Colonic mucosa (tissue), 4 donors: ENCODE measurements at regions not wholly inside any gene's neighbourhood (a gene's known extent, or its start where the extent isn't known, plus 50 kb on each side); places are given as distances from the start of the nearest gene placed in this dataset.

ENCODE experiments used
- DNase-seq: peaks from one replicate; pipeline ENCODE4 v3.0.0-alpha.2; 2020
- H3K27ac ChIP-seq: fragments of 200-600 bp; one replicate; pipeline ENCODE4 v1.8.0; 2021
- H3K27me3 ChIP-seq: fragments of 200-600 bp; one replicate; pipeline ENCODE4 v1.8.0; 2021
- H3K36me3 ChIP-seq: fragments of 200-600 bp; one replicate; pipeline ENCODE4 v1.8.0; 2021
- H3K4me1 ChIP-seq: fragments of 200-600 bp; one replicate; pipeline ENCODE4 v1.8.0; 2021; ENCODE audit warnings: mild to moderate bottlenecking
- H3K4me3 ChIP-seq: fragments of 200-600 bp; one replicate; pipeline ENCODE4 v1.8.0; 2021
- H3K9ac ChIP-seq, 2 donors: one replicate each; pipeline ENCODE4 v1.7.0; 2013; ENCODE audit warnings: control low read depth in 2 of 2, low read depth in 2 of 2, low read length in 2 of 2
- H3K9me3 ChIP-seq: fragments of 200-600 bp; one replicate; pipeline ENCODE4 v1.8.0; 2021
- intact Hi-C: fragments of 100-400 bp; cut with DNase I; formaldehyde crosslinking; loops from one replicate; pipeline ENCODE4 v1.14.1; 2022
- TF ChIP-seq, protein P1 (sequence below): fragments of 200-600 bp; IDR thresholded peaks from one replicate; pipeline ENCODE4 v1.8.0; 2022; ENCODE audit warnings: antibody characterized with exemption, mild to moderate bottlenecking
- donor health status: healthy.
- donor health status: DM: no; HTN: no; CAD: no.
- donor health status: DM: no; HTN: no; CAD: no.

DNA sequence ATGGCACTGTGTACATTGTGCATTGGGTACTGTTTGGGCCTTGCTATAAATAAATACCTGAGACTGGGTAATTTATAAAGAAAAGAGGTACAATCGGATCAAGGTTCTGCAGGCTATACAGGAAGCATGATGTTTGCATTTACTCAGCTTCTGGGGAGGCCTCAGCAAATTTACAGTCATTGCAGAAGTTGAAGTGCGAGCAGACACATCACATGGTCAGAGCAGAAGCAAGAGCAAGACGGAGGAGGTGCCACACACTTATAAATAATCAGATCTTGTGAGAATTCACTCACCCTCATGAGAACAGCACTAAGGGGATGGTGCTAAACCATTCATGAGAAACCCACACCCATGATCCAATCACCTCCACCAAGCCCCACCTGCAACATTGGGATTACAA, 505.0 kb downstream of the ARAP2 start:
- Histone ChIP-seq H3K27me3 (no peaks in the 10 kb centered on the region), H3K4me3 (no peak overlapping the region), H3K36me3 (no peaks in the 10 kb centered on the region), H3K4me1 (no peaks in the 10 kb centered on the region), H3K27ac (no peak overlapping the region), H3K9me3 (no peaks in the 10 kb centered on the region), H3K9ac (no peak overlapping the region)
- no peak for DNase-seq
- TF ChIP-seq, protein P1, sequence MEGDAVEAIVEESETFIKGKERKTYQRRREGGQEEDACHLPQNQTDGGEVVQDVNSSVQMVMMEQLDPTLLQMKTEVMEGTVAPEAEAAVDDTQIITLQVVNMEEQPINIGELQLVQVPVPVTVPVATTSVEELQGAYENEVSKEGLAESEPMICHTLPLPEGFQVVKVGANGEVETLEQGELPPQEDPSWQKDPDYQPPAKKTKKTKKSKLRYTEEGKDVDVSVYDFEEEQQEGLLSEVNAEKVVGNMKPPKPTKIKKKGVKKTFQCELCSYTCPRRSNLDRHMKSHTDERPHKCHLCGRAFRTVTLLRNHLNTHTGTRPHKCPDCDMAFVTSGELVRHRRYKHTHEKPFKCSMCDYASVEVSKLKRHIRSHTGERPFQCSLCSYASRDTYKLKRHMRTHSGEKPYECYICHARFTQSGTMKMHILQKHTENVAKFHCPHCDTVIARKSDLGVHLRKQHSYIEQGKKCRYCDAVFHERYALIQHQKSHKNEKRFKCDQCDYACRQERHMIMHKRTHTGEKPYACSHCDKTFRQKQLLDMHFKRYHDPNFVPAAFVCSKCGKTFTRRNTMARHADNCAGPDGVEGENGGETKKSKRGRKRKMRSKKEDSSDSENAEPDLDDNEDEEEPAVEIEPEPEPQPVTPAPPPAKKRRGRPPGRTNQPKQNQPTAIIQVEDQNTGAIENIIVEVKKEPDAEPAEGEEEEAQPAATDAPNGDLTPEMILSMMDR = no peak
- intact Hi-C loops = no loop called here

DNA sequence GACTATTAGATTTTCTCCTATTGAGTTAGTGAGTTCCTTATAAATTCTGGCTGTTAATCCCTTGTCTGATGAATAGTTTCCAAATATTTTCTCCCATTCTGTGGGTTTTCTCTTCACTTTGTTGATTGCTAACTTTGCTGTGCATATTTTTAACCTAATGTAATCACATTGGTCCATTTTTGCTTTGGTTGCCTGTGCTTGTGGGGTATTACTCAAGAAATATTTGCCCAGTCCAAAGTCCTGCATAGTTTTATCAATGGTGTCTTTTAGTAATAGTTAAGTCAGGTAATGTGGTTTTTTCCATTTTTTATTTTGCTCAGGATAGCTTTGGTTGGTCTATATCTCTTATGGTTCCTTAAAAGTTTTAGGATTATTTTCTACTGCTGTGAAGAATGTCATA, 490.3 kb downstream of the ARAP2 start:
- no peaks in the 10 kb centered on the region for H3K27me3 ChIP-seq
- H3K4me3 ChIP-seq = no peak overlapping the region
- no peak overlapping the region for H3K27ac ChIP-seq
- H3K36me3 ChIP-seq = no peaks in the 10 kb centered on the region
- no peaks in the 10 kb centered on the region for H3K4me1 ChIP-seq
- no peak overlapping the region for H3K9ac ChIP-seq
- intact Hi-C loops = no loop called here
- TF ChIP-seq, protein P1 = no peak
- no peak for DNase-seq
- no peaks in the 10 kb centered on the region for H3K9me3 ChIP-seq

DNA sequence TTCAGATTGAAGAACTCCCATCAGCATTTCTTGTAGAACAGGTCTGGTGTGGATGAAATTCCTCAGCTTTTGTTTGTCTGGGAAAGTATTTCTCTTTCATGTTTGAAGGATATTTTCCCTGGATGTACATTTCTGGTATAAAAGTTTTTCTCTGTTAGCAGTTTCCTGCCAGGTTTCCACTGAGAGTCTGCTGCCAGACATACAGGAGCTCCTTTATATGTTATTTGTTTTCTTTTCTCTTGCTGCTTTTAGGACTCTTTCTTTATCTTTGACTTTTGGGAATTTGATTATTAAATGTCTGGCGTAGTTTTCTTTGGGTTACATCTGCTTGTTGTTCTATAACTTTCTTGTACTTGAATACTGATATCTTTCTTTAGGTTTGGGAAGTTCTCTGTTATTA, 486.5 kb downstream of the ARAP2 start:
- no peaks in the 10 kb centered on the region for H3K27me3 ChIP-seq
- intact Hi-C loops = no loop called here
- H3K36me3 ChIP-seq = no peaks in the 10 kb centered on the region
- H3K27ac ChIP-seq = no peak overlapping the region
- H3K4me3 ChIP-seq = no peak overlapping the region
- H3K9ac ChIP-seq = no peak overlapping the region
- H3K4me1 ChIP-seq = no peaks in the 10 kb centered on the region
- no peaks in the 10 kb centered on the region for H3K9me3 ChIP-seq
- no peak for DNase-seq
- TF ChIP-seq, protein P1 = no peak

DNA sequence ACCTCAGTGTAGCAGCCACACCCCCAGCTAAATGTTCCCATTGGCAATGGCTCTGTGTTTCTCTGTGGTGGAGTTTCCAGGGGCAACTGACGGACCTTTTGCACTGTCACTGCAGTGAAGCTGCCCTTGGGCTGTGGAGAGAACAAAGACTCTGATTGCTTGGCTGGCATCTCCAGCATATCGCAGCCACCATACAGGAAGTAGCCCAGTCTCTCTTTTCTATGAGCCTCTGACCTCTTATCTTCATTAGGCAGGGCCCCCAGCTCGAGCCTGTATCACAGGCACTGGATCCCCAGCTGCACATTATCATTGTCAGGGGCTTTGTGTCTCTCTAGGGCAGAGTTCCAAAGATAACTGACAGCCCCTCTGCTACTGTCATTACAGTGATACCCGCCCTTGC, 483.5 kb downstream of the ARAP2 start:
- H3K9ac ChIP-seq = no peak overlapping the region
- H3K9me3 ChIP-seq = no peaks in the 10 kb centered on the region
- no peak overlapping the region for H3K4me3 ChIP-seq
- no peaks in the 10 kb centered on the region for H3K27me3 ChIP-seq
- intact Hi-C loops = no loop called here
- DNase-seq = no peak
- TF ChIP-seq, protein P1 = no peak
- H3K27ac ChIP-seq = no peak overlapping the region
- H3K36me3 ChIP-seq = no peaks in the 10 kb centered on the region
- no peaks in the 10 kb centered on the region for H3K4me1 ChIP-seq

DNA sequence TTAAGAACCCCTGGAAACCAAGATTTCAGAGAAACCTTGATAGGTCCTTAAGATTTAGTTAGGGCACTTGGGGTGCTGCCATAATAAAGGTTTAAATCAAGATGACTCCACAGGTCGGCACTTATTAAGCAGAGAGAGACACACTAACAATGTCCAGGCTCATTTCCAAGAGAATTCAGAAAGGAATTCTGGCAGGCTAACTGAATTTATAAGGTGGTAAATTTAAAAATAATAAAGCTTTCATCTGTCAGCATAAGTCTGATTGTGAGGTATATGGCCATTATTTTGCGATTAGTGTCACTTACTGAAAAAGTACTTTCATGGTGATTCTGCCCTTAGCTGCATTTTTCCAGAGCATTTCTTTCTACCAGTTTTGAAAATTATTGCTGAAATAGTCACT, 472.7 kb downstream of the ARAP2 start:
- Histone ChIP-seq H3K4me1 (no peaks in the 10 kb centered on the region), H3K9ac (no peak overlapping the region), H3K27me3 (no peaks in the 10 kb centered on the region), H3K36me3 (no peaks in the 10 kb centered on the region), H3K27ac (no peak overlapping the region), H3K9me3 (no peaks in the 10 kb centered on the region), H3K4me3 (no peak overlapping the region)
- TF ChIP-seq, protein P1 = no peak
- intact Hi-C loops = no loop called here
- no peak for DNase-seq

DNA sequence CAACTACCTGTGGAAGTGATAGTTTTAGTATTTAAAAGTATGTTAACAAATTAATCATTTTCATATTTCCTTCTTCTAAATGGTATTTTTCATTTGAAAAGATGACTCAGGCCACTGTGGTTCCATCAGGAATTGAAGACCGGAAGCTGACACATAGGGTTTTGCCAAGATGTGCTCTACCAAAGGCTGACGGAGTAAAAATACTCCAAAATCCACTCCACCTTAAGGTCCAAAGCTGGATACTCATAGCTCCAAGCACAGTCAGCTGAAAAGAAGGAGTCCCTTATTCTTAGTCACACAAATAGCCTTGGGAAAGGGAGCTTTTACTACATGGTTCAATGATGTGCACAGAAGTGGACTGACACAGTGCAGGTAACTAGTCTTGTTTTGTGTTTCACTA, 472.0 kb downstream of the ARAP2 start:
- intact Hi-C loops = no loop called here
- DNase-seq = no peak
- no peak overlapping the region for H3K27ac ChIP-seq
- no peaks in the 10 kb centered on the region for H3K9me3 ChIP-seq
- TF ChIP-seq, protein P1 = no peak
- H3K4me3 ChIP-seq = no peak overlapping the region
- no peaks in the 10 kb centered on the region for H3K27me3 ChIP-seq
- H3K36me3 ChIP-seq = no peaks in the 10 kb centered on the region
- no peak overlapping the region for H3K9ac ChIP-seq
- no peaks in the 10 kb centered on the region for H3K4me1 ChIP-seq
